ENCODE measurements at regions not wholly inside any gene's neighbourhood (a gene's known extent, or its start where the extent isn't known, plus 50 kb on each side); places are given as distances from the start of the nearest gene placed in this dataset.

- Histone ChIP-seq H3K4ac (ENCODE audit: low read depth, low read length) (no peak overlapping the region), H2AFZ (replicated peaks; ENCODE audit: low read length, poor library complexity) (no peak overlapping the region), H3K27ac (ENCODE audit: insufficient read depth, low read length) (no peak overlapping the region), H4K20me1 (ENCODE audit: insufficient read depth, low read length) (no peaks in the 10 kb centered on the region), H4K8ac (ENCODE audit: low read depth in 2 of 2, low read length in 2 of 2) (no peak overlapping the region), H3K27me3 (ENCODE audit: control insufficient read depth, insufficient read depth, low read length) (no peaks in the 10 kb centered on the region), H2BK20ac (ENCODE audit: low read depth, low read length) (no peak overlapping the region), H3K4me2 (ENCODE audit: low read depth, low read length) (no peak overlapping the region), H3K56ac (ENCODE audit: extremely low read depth, insufficient read depth, low read length) (no peak overlapping the region), H3K4me3 (ENCODE audit: insufficient read depth, low read depth, low read length) (no peak overlapping the region), H4K5ac (ENCODE audit: low read depth, low read length) (no peak overlapping the region), H2BK15ac (ENCODE audit: low read depth, low read length) (no peak overlapping the region), H3K36me3 (ENCODE audit: control insufficient read depth, insufficient read depth, low read length) (no peaks in the 10 kb centered on the region), H2AK9ac (replicated peaks; ENCODE audit: low read depth, low read length, poor library complexity) (no peak overlapping the region), H3K14ac (replicated peaks; ENCODE audit: low read depth, low read length) (no peak overlapping the region), H3K18ac (ENCODE audit: low read depth, low read length) (no peak overlapping the region), H2BK120ac (ENCODE audit: low read depth, low read length) (no peak overlapping the region), H3K4me1 (ENCODE audit: control insufficient read depth, insufficient read depth, low read length) (no peaks in the 10 kb centered on the region), H3K9ac (ENCODE audit: low read depth, low read length) (no peak overlapping the region), H4K91ac (ENCODE audit: insufficient read depth, low read depth, low read length) (no peak overlapping the region), H3K79me1 (ENCODE audit: low read depth in 1 of 2, low read length in 2 of 2) (no peaks in the 10 kb centered on the region), H2AK5ac (ENCODE audit: low read depth, low read length) (no peak overlapping the region), H3K9me1 (ENCODE audit: insufficient read depth, low read length) (no peaks in the 10 kb centered on the region; the same call in 1 of the 2 replicates), H3K23ac (ENCODE audit: low read depth, low read length) (no peak overlapping the region), H3K9me3 (ENCODE audit: control insufficient read depth, insufficient read depth, low read length) (no peaks in the 10 kb centered on the region), H2BK5ac (ENCODE audit: low read depth, low read length, poor library complexity, severe bottlenecking) (no peak overlapping the region)
- DNase-seq (no peak), ATAC-seq (ENCODE audit: low read depth) (no peak)
- no CpG with 5 or more reads among the region's 6 CpGs for WGBS, 2 experiments (ENCODE audit: extremely low coverage in 2 of 2, insufficient read length in 1 of 2)
- CTCF ChIA-PET, result no interaction called here
- POLR2A ChIA-PET (ENCODE audit: unreplicated experiment), result no interaction called here
- no TSS peak for BruUV-seq (replicated peaks)
- in situ Hi-C loops (cut with MboI; ENCODE audit: low sequenced_read_pairs), result no loop called here
- TF ChIP-seq BHLHE40 (IDR thresholded peaks at IDR 0.05; ENCODE audit: low read depth, low read length) (no peak), CTCF (conservative IDR thresholded peaks at IDR 0.05; ENCODE audit: low read depth, low read length) (no peak), POLR2A (IDR thresholded peaks at IDR 0.05; ENCODE audit: low read depth, low read length) (no peak), RCOR1 (IDR thresholded peaks at IDR 0.05; ENCODE audit: insufficient replicate concordance, low read length) (no peak), FOS (IDR thresholded peaks at IDR 0.05; ENCODE audit: low read depth, low read length) (no peak), MAFK (IDR thresholded peaks at IDR 0.05; ENCODE audit: low read depth, low read length) (no peak), SMC3 (IDR thresholded peaks at IDR 0.05; ENCODE audit: low read depth, low read length) (no peak), CEBPB (IDR thresholded peaks at IDR 0.05; ENCODE audit: low read depth, low read length) (no peak), RFX5 (IDR thresholded peaks at IDR 0.05; ENCODE audit: low read depth, low read length) (no peak)
- dilution Hi-C loops (cut with HindIII; ENCODE audit: low sequenced_read_pairs, unreplicated experiment), result no loop called here
- intact Hi-C loops (cut with micrococcal nuclease), result no loop called here
These were observed 256.1 kb upstream of the PGRMC2 start for GRCh38 chr4:128543696-128544095.

Data from IMR-90 (cell line).